ENCODE measurements at regions not wholly inside any gene's neighbourhood (a gene's known extent, or its start where the extent isn't known, plus 50 kb on each side); places are given as distances from the start of the nearest gene placed in this dataset.

DNA sequence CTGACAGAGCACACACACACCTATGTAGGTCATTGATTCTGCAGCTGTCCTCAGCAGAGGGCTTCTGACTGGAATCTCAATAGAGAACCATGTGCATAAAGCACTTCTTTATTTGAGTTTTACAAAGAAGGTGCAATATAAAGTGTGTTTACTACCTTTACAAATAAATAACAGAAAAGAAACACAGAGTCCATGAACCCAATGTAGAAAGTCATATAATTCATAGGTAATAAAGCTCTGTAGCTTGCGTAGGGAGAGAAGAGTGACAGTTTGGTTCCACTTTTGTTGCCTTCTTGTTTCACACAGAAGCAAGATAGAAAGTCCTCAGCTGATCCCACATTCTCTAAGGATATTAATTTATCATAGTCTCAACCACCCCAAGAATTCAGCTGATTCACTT is 149.5 kb downstream of the GABRG2 start:
- TF ChIP-seq EZH2 (IDR thresholded peaks at IDR 0.05; ENCODE audit: low read depth, unreplicated experiment) (no peak), POLR2AphosphoS5 (IDR thresholded peaks at IDR 0.05; ENCODE audit: low read depth) (no peak)
- TF ChIP-seq, protein P1, sequence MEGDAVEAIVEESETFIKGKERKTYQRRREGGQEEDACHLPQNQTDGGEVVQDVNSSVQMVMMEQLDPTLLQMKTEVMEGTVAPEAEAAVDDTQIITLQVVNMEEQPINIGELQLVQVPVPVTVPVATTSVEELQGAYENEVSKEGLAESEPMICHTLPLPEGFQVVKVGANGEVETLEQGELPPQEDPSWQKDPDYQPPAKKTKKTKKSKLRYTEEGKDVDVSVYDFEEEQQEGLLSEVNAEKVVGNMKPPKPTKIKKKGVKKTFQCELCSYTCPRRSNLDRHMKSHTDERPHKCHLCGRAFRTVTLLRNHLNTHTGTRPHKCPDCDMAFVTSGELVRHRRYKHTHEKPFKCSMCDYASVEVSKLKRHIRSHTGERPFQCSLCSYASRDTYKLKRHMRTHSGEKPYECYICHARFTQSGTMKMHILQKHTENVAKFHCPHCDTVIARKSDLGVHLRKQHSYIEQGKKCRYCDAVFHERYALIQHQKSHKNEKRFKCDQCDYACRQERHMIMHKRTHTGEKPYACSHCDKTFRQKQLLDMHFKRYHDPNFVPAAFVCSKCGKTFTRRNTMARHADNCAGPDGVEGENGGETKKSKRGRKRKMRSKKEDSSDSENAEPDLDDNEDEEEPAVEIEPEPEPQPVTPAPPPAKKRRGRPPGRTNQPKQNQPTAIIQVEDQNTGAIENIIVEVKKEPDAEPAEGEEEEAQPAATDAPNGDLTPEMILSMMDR (conservative IDR thresholded peaks at IDR 0.05; ENCODE audit: low read depth in 2 of 2): no peak

All from GM23338 (cell line).